Uterus (tissue), 3 donors: ENCODE measurements at regions not wholly inside any gene's neighbourhood (a gene's known extent, or its start where the extent isn't known, plus 50 kb on each side); places are given as distances from the start of the nearest gene placed in this dataset.

ENCODE experiments used
- DNase-seq, 2 donors: peaks; one replicate each; pipeline ENCODE4 v3.0.0-alpha.2; 2019 to 2020
- H3K27ac ChIP-seq, 2 donors: fragments of 200-600 bp; sonication (generic); 1 replicate in 1 of 2; 2 replicates in 1 of 2; pipeline ENCODE4 v1.5.1; 2016 to 2018
- H3K27me3 ChIP-seq, 2 donors: fragments of 200-600 bp; sonication (generic); one replicate each; pipeline ENCODE4 v1.5.1; 2018 to 2019; ENCODE audit warnings: control low read depth in 1 of 2
- H3K36me3 ChIP-seq, 2 donors: fragments of 200-600 bp; sonication (generic); one replicate each; pipeline ENCODE4 v1.5.1; 2019; ENCODE audit warnings: control low read depth in 1 of 2
- H3K4me1 ChIP-seq, 2 donors: fragments of 200-600 bp; sonication (generic); one replicate each; pipeline ENCODE4 v1.5.1; 2018 to 2019; ENCODE audit warnings: control low read depth in 1 of 2
- H3K4me3 ChIP-seq, 2 donors: fragments of 200-600 bp; sonication (generic); 1 replicate in 1 of 2; 2 replicates in 1 of 2; pipeline ENCODE4 v1.5.1; 2018 to 2019; ENCODE audit warnings: mild to moderate bottlenecking in 1 of 2
- H3K9me3 ChIP-seq, 2 donors: fragments of 200-600 bp; sonication (generic); one replicate each; pipeline ENCODE4 v1.5.1; 2019; ENCODE audit warnings: control low read depth in 1 of 2
- POLR2A ChIP-seq, 2 donors: fragments of 450-650 bp; IDR thresholded peaks; one replicate each; pipeline ENCODE4 v1.6.1; 2016; ENCODE audit warnings: antibody characterized with exemption in 2 of 2, mild to moderate bottlenecking in 1 of 2, moderate library complexity in 1 of 2
- intact Hi-C: fragments of 100-400 bp; cut with DNase I; formaldehyde crosslinking; loops from one replicate; pipeline ENCODE4 v1.15.1; 2023; ENCODE audit warnings: low total_unique reads
- TF ChIP-seq, protein P1 (sequence below), 4 experiments: fragments of 200-600 bp in 2 of 4; fragments of 450-650 bp in 2 of 4; sonication (generic) in 2 of 4; IDR thresholded peaks; one replicate each; pipeline ENCODE4 v1.5.1; 2016 to 2019; ENCODE audit warnings: antibody characterized with exemption in 4 of 4, mild to moderate bottlenecking in 2 of 4, moderate library complexity in 1 of 4
- donor health status: DM: yes; HTN: yes; CAD: no.

GRCh38 chr1:106678279-106679050, 378.0 kb upstream of the PRMT6 start:
- TF ChIP-seq, protein P1, sequence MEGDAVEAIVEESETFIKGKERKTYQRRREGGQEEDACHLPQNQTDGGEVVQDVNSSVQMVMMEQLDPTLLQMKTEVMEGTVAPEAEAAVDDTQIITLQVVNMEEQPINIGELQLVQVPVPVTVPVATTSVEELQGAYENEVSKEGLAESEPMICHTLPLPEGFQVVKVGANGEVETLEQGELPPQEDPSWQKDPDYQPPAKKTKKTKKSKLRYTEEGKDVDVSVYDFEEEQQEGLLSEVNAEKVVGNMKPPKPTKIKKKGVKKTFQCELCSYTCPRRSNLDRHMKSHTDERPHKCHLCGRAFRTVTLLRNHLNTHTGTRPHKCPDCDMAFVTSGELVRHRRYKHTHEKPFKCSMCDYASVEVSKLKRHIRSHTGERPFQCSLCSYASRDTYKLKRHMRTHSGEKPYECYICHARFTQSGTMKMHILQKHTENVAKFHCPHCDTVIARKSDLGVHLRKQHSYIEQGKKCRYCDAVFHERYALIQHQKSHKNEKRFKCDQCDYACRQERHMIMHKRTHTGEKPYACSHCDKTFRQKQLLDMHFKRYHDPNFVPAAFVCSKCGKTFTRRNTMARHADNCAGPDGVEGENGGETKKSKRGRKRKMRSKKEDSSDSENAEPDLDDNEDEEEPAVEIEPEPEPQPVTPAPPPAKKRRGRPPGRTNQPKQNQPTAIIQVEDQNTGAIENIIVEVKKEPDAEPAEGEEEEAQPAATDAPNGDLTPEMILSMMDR (IDR thresholded peaks at IDR 0.05) = no peak
- H3K9me3 ChIP-seq = no peaks in the 10 kb centered on the region
- H3K27ac ChIP-seq = no peak overlapping the region
- H3K4me1 ChIP-seq = no peaks in the 10 kb centered on the region
- no peaks in the 10 kb centered on the region for H3K27me3 ChIP-seq
- intact Hi-C loops = no loop called here
- no peaks in the 10 kb centered on the region for H3K36me3 ChIP-seq
- no peak overlapping the region for H3K4me3 ChIP-seq
- DNase-seq = no peak

GRCh38 chr1:106680216-106680615, 376.3 kb upstream of the PRMT6 start:
- H3K4me1 ChIP-seq = no peaks in the 10 kb centered on the region
- TF ChIP-seq POLR2A (IDR thresholded peaks at IDR 0.05) = no peak
- TF ChIP-seq, protein P1 (IDR thresholded peaks at IDR 0.05) = no peak
- no peak overlapping the region for H3K27ac ChIP-seq
- no peak overlapping the region for H3K4me3 ChIP-seq
- no peaks in the 10 kb centered on the region for H3K27me3 ChIP-seq
- no peaks in the 10 kb centered on the region for H3K9me3 ChIP-seq
- no peak for DNase-seq
- no peaks in the 10 kb centered on the region for H3K36me3 ChIP-seq
- intact Hi-C loops = no loop called here

- DNase-seq = no peak
- intact Hi-C loops = no loop called here
- Histone ChIP-seq H3K9me3 (no peaks in the 10 kb centered on the region), H3K27me3 (no peaks in the 10 kb centered on the region), H3K36me3 (no peaks in the 10 kb centered on the region), H3K4me1 (no peaks in the 10 kb centered on the region), H3K4me3 (no peak overlapping the region), H3K27ac (no peak overlapping the region)
- TF ChIP-seq, protein P1 (IDR thresholded peaks at IDR 0.05) = no peak
- TF ChIP-seq POLR2A (IDR thresholded peaks at IDR 0.05) = no peak
Observed at GRCh38 chr1:106680776-106681344, 375.6 kb upstream of the PRMT6 start.

DNA sequence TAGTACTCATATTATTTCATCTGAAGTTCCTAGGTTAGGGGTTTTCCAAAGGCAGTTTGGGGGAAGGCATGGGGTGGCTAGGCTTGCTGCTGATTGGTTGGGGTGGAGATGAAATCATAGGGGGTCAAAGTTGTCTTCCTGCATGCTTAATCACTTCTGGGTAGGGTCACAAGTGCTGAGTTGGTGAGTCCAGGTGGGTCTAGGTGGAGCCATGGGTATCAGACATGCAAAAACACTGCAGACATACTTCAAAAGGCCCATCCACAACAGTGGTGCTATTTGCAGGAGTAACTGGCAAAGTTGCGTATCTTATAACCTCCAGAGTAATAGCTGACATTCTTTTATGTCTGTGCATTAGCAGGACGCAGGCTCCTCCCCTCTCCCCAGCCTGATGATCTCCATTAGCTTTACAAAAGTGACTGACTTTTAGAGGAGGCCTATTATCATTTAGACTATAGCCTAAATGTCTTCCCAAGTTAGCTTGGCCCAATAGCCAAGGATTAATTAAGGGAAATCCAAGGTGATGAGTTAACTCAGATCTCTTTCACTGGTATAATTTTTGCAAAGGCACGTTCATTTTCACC, 374.4 kb upstream of the PRMT6 start:
- TF ChIP-seq, protein P1 (IDR thresholded peaks at IDR 0.05) = no peak
- TF ChIP-seq POLR2A (IDR thresholded peaks at IDR 0.05) = no peak
- no peaks in the 10 kb centered on the region for H3K36me3 ChIP-seq
- H3K4me3 ChIP-seq = no peak overlapping the region
- no peaks in the 10 kb centered on the region for H3K9me3 ChIP-seq
- H3K27me3 ChIP-seq = no peaks in the 10 kb centered on the region
- H3K4me1 ChIP-seq = no peaks in the 10 kb centered on the region
- no peak overlapping the region for H3K27ac ChIP-seq
- intact Hi-C loops = no loop called here
- DNase-seq = no peak

GRCh38 chr1:106688446-106688845, 368.0 kb upstream of the PRMT6 start:
- intact Hi-C loops = no loop called here
- H3K36me3 ChIP-seq = no peaks in the 10 kb centered on the region
- TF ChIP-seq POLR2A (IDR thresholded peaks at IDR 0.05) = no peak
- TF ChIP-seq, protein P1 (IDR thresholded peaks at IDR 0.05) = no peak
- no peak for DNase-seq
- no peaks in the 10 kb centered on the region for H3K27me3 ChIP-seq
- no peak overlapping the region for H3K4me3 ChIP-seq
- H3K4me1 ChIP-seq = no peaks in the 10 kb centered on the region
- no peak overlapping the region for H3K27ac ChIP-seq
- no peaks in the 10 kb centered on the region for H3K9me3 ChIP-seq
